Naive B cell (primary cell): ENCODE measurements at regions not wholly inside any gene's neighbourhood (a gene's known extent, or its start where the extent isn't known, plus 50 kb on each side); places are given as distances from the start of the nearest gene placed in this dataset.
"Not testable (repeated sequence)": the region's sequence is repeated elsewhere in the genome, so short reads cannot be mapped to it uniquely, and the experiment has no call there.

Experiments
- ATAC-seq, 2 donors: fragments of 150-1000 bp; cut with Tn5 transposase; 2 replicates each; pipeline ENCODE4 v1.10.0; 2021; ENCODE audit warnings: low read depth in 2 of 2, mild to moderate bottlenecking in 2 of 2, moderate library complexity in 2 of 2
- DNase-seq: peaks from one replicate; pipeline ENCODE4 v3.0.0; 2022
- H3K27ac Mint-ChIP-seq, 6 donors: one replicate each; pipeline ENCODE4 v1.8.0; 2020 to 2022; ENCODE audit warnings: mild to moderate bottlenecking in 6 of 6, mixed read lengths in 6 of 6, moderate library complexity in 5 of 6, inconsistent platforms in 2 of 6
- H3K27me3 Mint-ChIP-seq, 3 donors: one replicate each; pipeline ENCODE4 v1.8.0; 2021 to 2022; ENCODE audit warnings: mixed read lengths in 3 of 3, mild to moderate bottlenecking in 1 of 3
- H3K36me3 Mint-ChIP-seq, 2 donors: one replicate each; pipeline ENCODE4 v1.8.0; 2020 to 2022; ENCODE audit warnings: mixed read lengths in 2 of 2, inconsistent platforms in 1 of 2, mild to moderate bottlenecking in 1 of 2
- H3K4me1 Mint-ChIP-seq, 3 donors: one replicate each; pipeline ENCODE4 v1.8.0; 2020 to 2022; ENCODE audit warnings: mixed read lengths in 3 of 3, inconsistent platforms in 1 of 3, mild to moderate bottlenecking in 1 of 3, moderate library complexity in 1 of 3
- H3K4me3 Mint-ChIP-seq, 8 donors: one replicate each; pipeline ENCODE4 v1.8.0; 2020 to 2022; ENCODE audit warnings: mild to moderate bottlenecking in 8 of 8, mixed read lengths in 8 of 8, moderate library complexity in 8 of 8, inconsistent platforms in 2 of 8
- H3K9me3 Mint-ChIP-seq, 7 donors: one replicate each; pipeline ENCODE4 v1.8.0; 2020 to 2022; ENCODE audit warnings: mixed read lengths in 7 of 7, mild to moderate bottlenecking in 5 of 7, inconsistent platforms in 2 of 7, moderate library complexity in 1 of 7

GRCh38 chr20:51275181-51275580 is 252.3 kb upstream of the KCNG1 start:
- H3K27ac Mint-ChIP-seq: no peak overlapping the region
- peaks cover 0 to 9% (median 4%) of the 10 kb centered on the region in 3 donors for H3K4me1 Mint-ChIP-seq

DNA sequence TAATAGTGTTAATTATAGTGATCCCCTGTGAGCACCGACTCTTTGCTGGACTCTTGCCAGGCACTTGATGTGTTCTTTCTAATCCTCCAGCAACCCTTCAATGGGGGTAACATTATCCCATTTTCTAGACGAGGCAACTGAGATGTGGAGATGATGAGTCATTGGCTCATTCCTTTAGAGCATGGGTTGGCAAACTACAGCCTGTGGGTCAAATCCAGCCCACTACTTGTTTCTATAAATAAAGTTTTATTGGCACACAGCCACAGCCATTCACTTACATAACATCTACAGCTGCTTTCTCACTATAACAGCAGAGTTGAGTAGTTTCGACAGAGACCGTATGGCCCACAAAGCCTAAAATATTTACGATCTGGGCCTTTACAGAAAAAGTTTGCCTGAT is 249.5 kb upstream of the KCNG1 start:
- peaks cover 28 to 51% (median 51%) of the 10 kb centered on the region in 3 donors for H3K27me3 Mint-ChIP-seq
- H3K4me1 Mint-ChIP-seq: peaks cover 0 to 9% (median 4%) of the 10 kb centered on the region in 3 donors
- no peak for DNase-seq
- no peak overlapping the region for H3K4me3 Mint-ChIP-seq
- H3K36me3 Mint-ChIP-seq: no peaks in the 10 kb centered on the region
- H3K9me3 Mint-ChIP-seq: peaks cover 0 to 14% (median 4%) of the 10 kb centered on the region in 7 donors
- no peak for ATAC-seq
- H3K27ac Mint-ChIP-seq: peak overlapping the region in 1 of 6 donors; percentile 46

More at GRCh38 chr20:51275181-51275580, 252.3 kb upstream of the KCNG1 start:
- Mint-ChIP-seq H3K4me3 (peak overlapping the region in 1 of 8 donors; percentile 21), H3K36me3 (peaks cover 0 to 8% of the 10 kb centered on the region in 2 donors), H3K27me3 (peaks cover 25 to 75% (median 75%) of the 10 kb centered on the region in 3 donors), H3K9me3 (peaks cover 1 to 9% (median 5%) of the 10 kb centered on the region in 7 donors)
- no peak for DNase-seq
- no peak for ATAC-seq

GRCh38 chr20:51271931-51272330 is 249.0 kb upstream of the KCNG1 start:
- H3K27ac Mint-ChIP-seq: peak overlapping the region in 1 of 6 donors; percentile 46

DNA sequence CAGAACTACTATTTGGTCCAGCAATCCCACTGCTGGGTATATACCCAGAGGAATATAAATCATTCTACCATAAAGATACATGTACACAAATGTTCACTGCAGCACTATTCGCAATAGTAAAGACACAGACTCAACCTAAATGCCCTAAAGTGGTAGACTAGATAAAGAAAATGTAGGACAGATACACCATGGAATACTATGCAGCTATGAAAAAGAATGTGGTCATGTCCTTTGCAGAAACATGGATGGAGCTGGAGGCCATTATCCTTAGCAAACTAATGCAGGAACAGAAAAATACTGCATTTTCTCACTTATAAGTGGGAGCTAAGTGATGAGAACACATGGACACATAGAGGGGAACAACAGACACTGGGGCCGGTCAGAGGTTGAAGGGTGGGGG is 248.4 kb upstream of the KCNG1 start:
- not testable (repeated sequence) for H3K27ac Mint-ChIP-seq, H3K4me1 Mint-ChIP-seq, DNase-seq, H3K36me3 Mint-ChIP-seq, ATAC-seq, H3K4me3 Mint-ChIP-seq
- H3K27me3 Mint-ChIP-seq: peaks cover 26 to 44% (median 41%) of the 10 kb centered on the region in 3 donors
- H3K9me3 Mint-ChIP-seq: peaks cover 2 to 19% (median 9%) of the 10 kb centered on the region in 7 donors

More at GRCh38 chr20:51271931-51272330, 249.0 kb upstream of the KCNG1 start:
- peaks cover 0 to 14% (median 4%) of the 10 kb centered on the region in 7 donors for H3K9me3 Mint-ChIP-seq
- DNase-seq (no peak), ATAC-seq (no peak)
- H3K36me3 Mint-ChIP-seq: no peaks in the 10 kb centered on the region
- H3K4me1 Mint-ChIP-seq: peaks cover 0 to 9% (median 4%) of the 10 kb centered on the region in 3 donors
- H3K4me3 Mint-ChIP-seq: no peak overlapping the region
- H3K27me3 Mint-ChIP-seq: peaks cover 25 to 47% (median 46%) of the 10 kb centered on the region in 3 donors

- H3K4me1 Mint-ChIP-seq: no peaks in the 10 kb centered on the region
- no peak overlapping the region for H3K4me3 Mint-ChIP-seq
- DNase-seq (no peak), ATAC-seq (no peak)
- no peaks in the 10 kb centered on the region for H3K36me3 Mint-ChIP-seq
- peaks cover 4 to 32% (median 19%) of the 10 kb centered on the region in 7 donors for H3K9me3 Mint-ChIP-seq
- H3K27me3 Mint-ChIP-seq: peaks cover 25 to 35% (median 31%) of the 10 kb centered on the region in 3 donors
- no peak overlapping the region for H3K27ac Mint-ChIP-seq
Observed at GRCh38 chr20:51269671-51270070, 246.8 kb upstream of the KCNG1 start.

- Mint-ChIP-seq H3K36me3 (no peaks in the 10 kb centered on the region), H3K9me3 (peaks cover 4 to 39% (median 23%) of the 10 kb centered on the region in 7 donors), H3K27me3 (peaks cover 13 to 22% (median 22%) of the 10 kb centered on the region in 3 donors), H3K4me1 (peaks cover 0 to 8% (median 0%) of the 10 kb centered on the region in 3 donors), H3K4me3 (no peak overlapping the region), H3K27ac (no peak overlapping the region)
- ATAC-seq: no peak
- DNase-seq: no peak
Observed at GRCh38 chr20:51267679-51268078, 244.8 kb upstream of the KCNG1 start.

GRCh38 chr20:51266353-51266752 is 243.4 kb upstream of the KCNG1 start:
- H3K36me3 Mint-ChIP-seq: no peaks in the 10 kb centered on the region
- DNase-seq (no peak), ATAC-seq (no peak)
- no peak overlapping the region for H3K27ac Mint-ChIP-seq
- H3K4me3 Mint-ChIP-seq: no peak overlapping the region
- peaks cover 4 to 18% (median 6%) of the 10 kb centered on the region in 3 donors for H3K4me1 Mint-ChIP-seq
- peaks cover 13 to 16% (median 14%) of the 10 kb centered on the region in 3 donors for H3K27me3 Mint-ChIP-seq
- H3K9me3 Mint-ChIP-seq: peaks cover 4 to 39% (median 23%) of the 10 kb centered on the region in 7 donors

DNA sequence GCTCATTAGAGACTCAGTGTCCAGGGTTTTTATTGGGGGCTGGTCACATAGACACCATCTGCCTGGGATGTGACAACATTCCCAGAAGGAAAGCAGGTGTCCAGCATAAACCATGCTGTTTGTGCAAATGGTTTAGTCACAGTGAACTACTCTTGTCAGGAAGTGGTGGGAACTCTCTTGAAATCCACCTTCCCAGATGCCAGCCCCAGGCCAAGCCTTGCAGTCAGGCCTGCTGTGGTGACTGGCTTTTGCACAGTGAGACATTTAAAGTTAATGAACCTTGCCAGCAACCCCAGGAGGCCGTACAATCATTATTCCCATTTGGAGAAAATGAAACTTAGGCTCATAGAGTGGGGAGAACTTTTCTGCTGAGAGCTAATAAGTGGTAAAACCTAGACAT is 242.5 kb upstream of the KCNG1 start:
- Mint-ChIP-seq H3K36me3 (no peaks in the 10 kb centered on the region), H3K9me3 (peaks cover 1 to 37% (median 17%) of the 10 kb centered on the region in 7 donors), H3K4me3 (no peak overlapping the region), H3K4me1 (peaks cover 4 to 26% (median 10%) of the 10 kb centered on the region in 3 donors), H3K27me3 (peaks cover 9 to 13% (median 12%) of the 10 kb centered on the region in 3 donors), H3K27ac (no peak overlapping the region)
- DNase-seq (no peak), ATAC-seq (no peak)

DNA sequence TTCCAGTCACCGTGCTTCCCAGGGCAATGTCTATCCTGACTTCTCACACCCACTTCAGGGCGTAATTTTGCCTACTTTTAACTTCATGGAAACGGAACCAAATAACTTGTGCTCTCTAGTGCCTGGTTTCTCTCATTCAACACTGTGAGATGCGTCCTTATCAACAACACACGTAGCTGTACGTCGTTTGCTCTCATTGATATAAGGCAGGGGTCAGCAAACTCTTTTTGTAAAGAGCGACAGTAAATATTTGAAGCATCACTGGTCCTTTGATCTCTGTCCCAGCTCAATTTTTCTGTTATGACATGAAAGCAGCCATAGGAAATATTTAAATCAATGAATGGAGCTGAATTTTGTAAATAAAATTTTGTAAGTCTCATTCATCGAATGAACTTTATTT is 239.3 kb upstream of the KCNG1 start:
- Mint-ChIP-seq H3K36me3 (no peaks in the 10 kb centered on the region), H3K27me3 (peaks cover 4 to 19% (median 13%) of the 10 kb centered on the region in 3 donors), H3K4me3 (no peak overlapping the region), H3K4me1 (peaks cover 4 to 26% (median 10%) of the 10 kb centered on the region in 3 donors), H3K27ac (peak overlapping the region in 1 of 6 donors; percentile 85), H3K9me3 (peaks cover 0 to 26% (median 17%) of the 10 kb centered on the region in 7 donors)
- DNase-seq: no peak
- no peak for ATAC-seq

GRCh38 chr20:51259455-51259854 is 236.5 kb upstream of the KCNG1 start:
- no peak overlapping the region for H3K4me3 Mint-ChIP-seq
- peaks cover 17 to 31% (median 26%) of the 10 kb centered on the region in 3 donors for H3K27me3 Mint-ChIP-seq
- ATAC-seq: no peak

GRCh38 chr20:51258582-51259165 is 235.8 kb upstream of the KCNG1 start:
- Mint-ChIP-seq H3K27ac (no peak overlapping the region), H3K27me3 (peaks cover 22 to 38% (median 34%) of the 10 kb centered on the region in 3 donors), H3K4me1 (peaks cover 4 to 22% (median 11%) of the 10 kb centered on the region in 3 donors), H3K36me3 (no peaks in the 10 kb centered on the region), H3K9me3 (peaks cover 0 to 2% (median 0%) of the 10 kb centered on the region in 7 donors), H3K4me3 (peak overlapping the region in 1 of 8 donors; percentile 3)
- ATAC-seq (no peak), DNase-seq (no peak)

More at GRCh38 chr20:51259455-51259854, 236.5 kb upstream of the KCNG1 start:
- H3K36me3 Mint-ChIP-seq: no peaks in the 10 kb centered on the region
- DNase-seq: no peak
- peaks cover 4 to 24% (median 10%) of the 10 kb centered on the region in 3 donors for H3K4me1 Mint-ChIP-seq
- H3K9me3 Mint-ChIP-seq: peaks cover 0 to 6% (median 1%) of the 10 kb centered on the region in 7 donors
- peak overlapping the region in 1 of 6 donors; percentile 44 for H3K27ac Mint-ChIP-seq

DNA sequence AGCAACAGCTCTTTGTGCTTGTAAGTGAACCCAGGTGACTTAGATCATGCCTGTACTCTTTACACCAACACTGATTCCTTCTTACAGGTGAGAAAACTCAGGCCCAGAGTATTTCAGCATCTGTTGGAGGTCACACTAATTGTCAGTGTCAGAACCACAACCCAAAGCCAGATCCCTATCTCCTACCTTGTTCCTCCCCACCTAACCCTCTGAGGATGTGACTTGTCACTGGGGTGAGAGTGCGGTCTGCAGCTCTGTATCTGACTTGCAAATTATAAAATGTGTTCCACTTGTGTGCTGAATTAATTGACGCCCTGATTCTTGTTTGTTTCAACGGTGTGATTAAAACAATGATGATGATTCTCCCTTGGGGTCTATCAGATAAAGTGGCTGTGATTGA is 232.5 kb upstream of the KCNG1 start:
- DNase-seq (no peak), ATAC-seq (no peak)
- Mint-ChIP-seq H3K27ac (peak overlapping the region in 1 of 6 donors; percentile 46), H3K27me3 (peaks cover 28 to 61% (median 54%) of the 10 kb centered on the region in 3 donors), H3K36me3 (no peaks in the 10 kb centered on the region), H3K4me3 (no peak overlapping the region), H3K9me3 (peaks cover 0 to 3% (median 0%) of the 10 kb centered on the region in 7 donors), H3K4me1 (peaks cover 0 to 12% (median 6%) of the 10 kb centered on the region in 3 donors)

GRCh38 chr20:51253280-51253679 is 230.4 kb upstream of the KCNG1 start:
- Mint-ChIP-seq H3K4me3 (peak overlapping the region in 1 of 8 donors; percentile 44), H3K9me3 (peaks cover 0 to 3% (median 0%) of the 10 kb centered on the region in 7 donors), H3K4me1 (peaks cover 0 to 12% (median 6%) of the 10 kb centered on the region in 3 donors), H3K36me3 (no peaks in the 10 kb centered on the region), H3K27me3 (peaks cover 31 to 65% (median 59%) of the 10 kb centered on the region in 3 donors), H3K27ac (peak overlapping the region in 1 of 6 donors; percentile 74)
- DNase-seq (no peak), ATAC-seq (no peak)

GRCh38 chr20:51249781-51250180 is 226.9 kb upstream of the KCNG1 start:
- peaks cover 15 to 43% (median 34%) of the 10 kb centered on the region in 3 donors for H3K27me3 Mint-ChIP-seq
- H3K4me3 Mint-ChIP-seq: no peak overlapping the region
- ATAC-seq (no peak), DNase-seq (no peak)
- H3K4me1 Mint-ChIP-seq: peaks cover 0 to 12% (median 6%) of the 10 kb centered on the region in 3 donors
- H3K27ac Mint-ChIP-seq: peak overlapping the region in 1 of 6 donors; percentile 22
- H3K36me3 Mint-ChIP-seq: no peaks in the 10 kb centered on the region
- H3K9me3 Mint-ChIP-seq: peaks cover 0 to 4% (median 0%) of the 10 kb centered on the region in 7 donors
